ENCODE measurements at regions not wholly inside any gene's neighbourhood (a gene's known extent, or its start where the extent isn't known, plus 50 kb on each side); places are given as distances from the start of the nearest gene placed in this dataset.

DNA sequence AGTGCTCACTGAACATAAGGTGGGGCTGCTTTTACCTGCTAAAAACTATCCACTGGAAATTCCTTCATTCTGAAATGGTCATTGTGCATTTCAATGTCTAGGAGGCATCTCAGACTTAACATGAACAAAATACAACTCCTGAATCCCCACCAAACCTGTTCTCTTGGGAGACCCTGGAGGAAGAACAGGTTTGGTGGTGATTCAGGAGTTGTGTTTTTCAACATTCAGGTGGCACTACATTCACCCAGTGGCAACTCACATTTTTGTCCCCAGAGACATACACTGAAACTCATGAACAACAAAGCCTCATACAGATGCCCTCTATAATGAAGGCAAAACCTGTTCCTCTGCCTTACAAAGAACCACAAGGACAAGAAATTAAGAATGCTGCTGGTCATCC, 64.3 kb upstream of the CYP2D6 start:
- TF ChIP-seq, protein P1, sequence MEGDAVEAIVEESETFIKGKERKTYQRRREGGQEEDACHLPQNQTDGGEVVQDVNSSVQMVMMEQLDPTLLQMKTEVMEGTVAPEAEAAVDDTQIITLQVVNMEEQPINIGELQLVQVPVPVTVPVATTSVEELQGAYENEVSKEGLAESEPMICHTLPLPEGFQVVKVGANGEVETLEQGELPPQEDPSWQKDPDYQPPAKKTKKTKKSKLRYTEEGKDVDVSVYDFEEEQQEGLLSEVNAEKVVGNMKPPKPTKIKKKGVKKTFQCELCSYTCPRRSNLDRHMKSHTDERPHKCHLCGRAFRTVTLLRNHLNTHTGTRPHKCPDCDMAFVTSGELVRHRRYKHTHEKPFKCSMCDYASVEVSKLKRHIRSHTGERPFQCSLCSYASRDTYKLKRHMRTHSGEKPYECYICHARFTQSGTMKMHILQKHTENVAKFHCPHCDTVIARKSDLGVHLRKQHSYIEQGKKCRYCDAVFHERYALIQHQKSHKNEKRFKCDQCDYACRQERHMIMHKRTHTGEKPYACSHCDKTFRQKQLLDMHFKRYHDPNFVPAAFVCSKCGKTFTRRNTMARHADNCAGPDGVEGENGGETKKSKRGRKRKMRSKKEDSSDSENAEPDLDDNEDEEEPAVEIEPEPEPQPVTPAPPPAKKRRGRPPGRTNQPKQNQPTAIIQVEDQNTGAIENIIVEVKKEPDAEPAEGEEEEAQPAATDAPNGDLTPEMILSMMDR (IDR thresholded peaks at IDR 0.05; ENCODE audit: low read depth, low read length), result no peak
- H3K27ac ChIP-seq, result no peak overlapping the region

DNA sequence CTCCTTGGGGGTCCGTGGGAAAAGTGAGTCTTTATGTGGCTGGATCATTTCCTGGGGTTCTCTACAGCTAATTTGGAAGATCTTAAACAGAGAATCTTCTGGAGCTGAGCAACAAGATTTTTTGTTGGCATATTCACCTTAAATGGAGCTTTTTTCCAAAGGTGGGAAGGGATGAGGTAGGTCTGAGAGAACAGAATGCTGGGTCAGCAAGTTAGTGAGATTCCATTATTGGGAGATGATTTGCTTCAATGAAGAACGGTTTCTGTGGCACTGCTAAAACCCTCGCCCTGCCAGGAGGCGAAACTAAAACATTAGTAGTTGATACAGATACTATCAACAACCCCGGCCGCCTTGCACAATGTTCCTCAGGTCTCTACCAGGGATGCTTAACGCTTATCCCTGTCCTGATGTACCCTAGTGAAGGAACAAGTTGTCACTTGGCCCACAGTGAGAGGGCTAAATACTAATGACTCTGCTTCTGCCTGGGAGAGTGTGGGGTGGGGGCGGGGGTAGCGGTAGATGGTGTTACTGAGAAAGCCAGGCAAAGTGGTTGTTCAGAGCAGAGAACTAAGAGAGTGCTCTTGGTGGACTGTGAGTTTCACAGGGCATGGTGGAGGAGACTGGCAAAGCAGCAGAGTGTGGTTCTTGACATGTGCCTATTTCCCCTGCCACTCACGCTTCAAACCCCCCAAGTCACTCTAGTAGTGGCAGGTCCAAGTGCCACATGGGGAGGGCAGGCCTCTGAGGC, 63.7 kb upstream of the CYP2D6 start:
- DNase-seq (ENCODE audit: low read depth in 1 of 2, low spot score in 1 of 2), result no peak
- Histone ChIP-seq H3K27ac (no peak overlapping the region), H3K9me3 (ENCODE audit: low read depth) (no peaks in the 10 kb centered on the region), H3K36me3 (no peaks in the 10 kb centered on the region), H3K4me1 (ENCODE audit: low read depth) (no peaks in the 10 kb centered on the region), H3K4me3 (no peak overlapping the region), H3K27me3 (no peaks in the 10 kb centered on the region)
- TF ChIP-seq, protein P1 (IDR thresholded peaks at IDR 0.05; ENCODE audit: low read depth, low read length), result no peak

More for the DNA sequence above, 64.3 kb upstream of the CYP2D6 start:
- Histone ChIP-seq H3K4me1 (ENCODE audit: low read depth) (no peaks in the 10 kb centered on the region), H3K27me3 (no peaks in the 10 kb centered on the region), H3K4me3 (no peak overlapping the region), H3K9me3 (ENCODE audit: low read depth) (no peaks in the 10 kb centered on the region), H3K36me3 (no peaks in the 10 kb centered on the region)
- DNase-seq (ENCODE audit: low read depth in 1 of 2, low spot score in 1 of 2), result no peak

- Histone ChIP-seq H3K27me3 (no peaks in the 10 kb centered on the region), H3K36me3 (no peaks in the 10 kb centered on the region), H3K27ac (no peak overlapping the region), H3K4me1 (ENCODE audit: low read depth) (no peaks in the 10 kb centered on the region), H3K4me3 (no peak overlapping the region), H3K9me3 (ENCODE audit: low read depth) (no peaks in the 10 kb centered on the region)
- DNase-seq (ENCODE audit: low read depth in 1 of 2, low spot score in 1 of 2), result no peak
- TF ChIP-seq, protein P1 (IDR thresholded peaks at IDR 0.05; ENCODE audit: low read depth, low read length), result no peak
Measured at GRCh38 chr22:42192547-42192946, 61.9 kb upstream of the CYP2D6 start.

- H3K27me3 ChIP-seq, result no peaks in the 10 kb centered on the region
- no peaks in the 10 kb centered on the region for H3K9me3 ChIP-seq (ENCODE audit: low read depth)
- TF ChIP-seq, protein P1 (IDR thresholded peaks at IDR 0.05; ENCODE audit: low read depth, low read length), result no peak
- H3K4me1 ChIP-seq (ENCODE audit: low read depth), result no peaks in the 10 kb centered on the region
- no peak overlapping the region for H3K4me3 ChIP-seq
- H3K27ac ChIP-seq, result no peak overlapping the region
- DNase-seq (ENCODE audit: low read depth in 1 of 2, low spot score in 1 of 2), result no peak
- H3K36me3 ChIP-seq, result no peaks in the 10 kb centered on the region
Measured at GRCh38 chr22:42190274-42190673, 59.7 kb upstream of the CYP2D6 start.

GRCh38 chr22:42189761-42190160, 59.2 kb upstream of the CYP2D6 start:
- H3K27ac ChIP-seq, result no peak overlapping the region
- no peak overlapping the region for H3K4me3 ChIP-seq
- no peaks in the 10 kb centered on the region for H3K27me3 ChIP-seq
- H3K36me3 ChIP-seq, result no peaks in the 10 kb centered on the region
- TF ChIP-seq, protein P1 (IDR thresholded peaks at IDR 0.05; ENCODE audit: low read depth, low read length), result no peak
- no peaks in the 10 kb centered on the region for H3K4me1 ChIP-seq (ENCODE audit: low read depth)
- H3K9me3 ChIP-seq (ENCODE audit: low read depth), result no peaks in the 10 kb centered on the region
- peak in 1 of 2 donors; percentile 28 for DNase-seq (ENCODE audit: low read depth in 1 of 2, low spot score in 1 of 2)
